ENCODE measurements at regions not wholly inside any gene's neighbourhood (a gene's known extent, or its start where the extent isn't known, plus 50 kb on each side); places are given as distances from the start of the nearest gene placed in this dataset.
"Not testable (repeated sequence)": the region's sequence is repeated elsewhere in the genome, so short reads cannot be mapped to it uniquely, and the experiment has no call there.

DNA sequence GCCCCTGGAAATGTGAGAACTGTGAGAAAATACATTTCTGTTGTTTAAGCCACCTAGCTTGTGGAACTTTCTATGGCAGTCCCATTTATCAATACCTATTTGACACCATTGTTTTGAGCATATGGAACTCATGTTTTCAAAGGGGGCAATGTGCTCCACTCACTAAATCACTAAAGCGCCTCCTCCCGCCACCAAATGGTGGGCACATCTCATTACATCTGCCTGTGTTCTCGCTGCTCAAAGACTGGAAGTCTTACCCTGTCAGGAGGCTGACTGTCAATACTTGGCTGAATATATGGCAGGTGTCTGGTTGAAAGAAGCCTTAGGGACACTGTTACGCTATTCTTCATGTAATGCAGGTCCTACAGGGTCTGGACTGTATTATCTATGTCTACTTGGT, 767.7 kb downstream of the TSN start:
- DNase-seq, result no peak

- DNase-seq, result no peak
These were observed 768.5 kb downstream of the TSN start for GRCh38 chr2:122523981-122524380.

GRCh38 chr2:122525336-122525735, 769.9 kb downstream of the TSN start:
- DNase-seq, result no peak

- DNase-seq, result no peak
These were observed 772.6 kb downstream of the TSN start for GRCh38 chr2:122528061-122528460.

DNA sequence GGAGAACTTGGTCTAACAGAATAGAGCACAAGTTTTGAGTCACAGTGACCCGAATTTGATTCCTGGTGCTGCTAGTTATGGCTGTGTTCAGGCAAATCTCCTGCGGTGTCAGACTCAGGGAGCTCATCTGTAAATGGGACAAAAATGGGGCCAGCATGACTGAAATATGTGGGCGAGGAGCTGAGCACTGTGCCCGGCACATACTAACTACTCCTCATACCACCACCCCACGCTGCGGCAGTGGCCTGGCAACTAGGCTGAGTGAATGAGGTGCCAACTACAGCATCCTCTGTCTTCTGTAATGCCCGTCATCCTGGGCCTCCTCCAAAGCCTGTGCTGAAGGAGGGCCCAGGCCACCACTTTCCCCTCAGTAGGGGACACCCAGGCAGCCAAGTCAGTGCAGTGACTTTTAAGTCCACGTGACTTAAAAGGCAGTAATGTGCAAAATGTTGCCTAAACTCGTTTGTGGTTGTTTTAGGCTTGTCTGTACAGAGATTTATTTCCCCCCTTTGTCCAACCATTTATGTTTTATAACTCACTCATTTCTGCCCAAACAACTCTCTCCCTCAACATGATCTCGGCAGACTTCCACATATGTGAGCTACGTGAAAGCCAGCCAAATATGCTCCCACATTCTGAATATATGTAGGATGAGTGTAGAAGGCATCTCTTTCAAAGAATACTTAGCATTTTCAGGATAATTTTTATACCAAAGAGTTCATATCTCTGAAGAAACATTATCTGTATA, 773.7 kb downstream of the TSN start:
- no peak for DNase-seq

- peak in 1 of 2 donors; percentile 8 for DNase-seq
These were observed 775.4 kb downstream of the TSN start for GRCh38 chr2:122530814-122531213.

DNA sequence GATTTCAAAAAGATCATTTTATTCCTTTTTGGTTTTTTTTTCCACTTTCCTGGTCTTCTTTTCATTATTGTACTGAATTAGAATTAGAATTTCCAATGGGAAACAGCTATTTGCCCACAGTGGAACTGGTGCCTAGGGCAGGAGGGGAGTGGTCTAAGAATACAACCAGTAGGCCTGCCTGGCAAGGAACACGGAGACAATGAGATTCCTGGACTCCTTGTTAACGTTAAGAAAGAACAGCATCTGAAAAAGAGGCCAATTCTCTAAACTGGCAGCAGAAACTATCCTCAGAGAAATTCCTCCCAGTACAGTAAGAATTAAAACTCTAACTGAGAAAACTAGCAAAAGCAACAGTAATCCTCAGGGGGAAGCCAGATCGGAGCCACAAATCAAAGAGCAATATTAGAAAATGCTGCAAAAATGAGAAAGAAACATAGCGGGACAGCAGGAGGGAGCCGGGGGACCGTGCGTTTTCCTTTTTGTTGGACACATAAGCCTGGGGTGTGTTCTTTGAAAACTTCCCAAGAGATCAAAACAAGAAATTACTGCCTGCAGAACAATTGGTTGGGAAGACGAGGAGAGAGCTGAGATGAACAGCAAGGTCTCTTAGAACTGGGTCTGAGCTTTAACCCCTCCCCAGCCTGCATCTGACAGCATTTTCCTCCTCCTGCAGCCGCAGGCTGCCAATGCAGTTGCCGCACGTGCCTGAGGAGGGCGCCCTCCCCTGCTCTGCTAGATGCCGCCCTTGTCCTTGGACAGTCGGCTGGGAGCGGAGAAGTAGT, 776.0 kb downstream of the TSN start:
- no peak for DNase-seq

DNA sequence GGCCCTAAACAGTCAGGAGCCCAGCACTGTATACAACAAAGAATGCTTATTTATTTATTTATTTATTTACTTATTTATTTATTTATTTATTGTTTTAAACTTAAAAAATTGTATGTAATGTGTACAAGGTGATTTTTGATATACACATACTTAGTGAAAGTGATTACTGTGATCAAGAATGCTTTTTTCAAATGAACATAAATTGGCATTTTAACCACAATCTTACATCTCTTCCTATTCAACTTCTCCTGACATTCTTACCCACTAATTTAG, 776.6 kb downstream of the TSN start:
- no peak for DNase-seq

DNA sequence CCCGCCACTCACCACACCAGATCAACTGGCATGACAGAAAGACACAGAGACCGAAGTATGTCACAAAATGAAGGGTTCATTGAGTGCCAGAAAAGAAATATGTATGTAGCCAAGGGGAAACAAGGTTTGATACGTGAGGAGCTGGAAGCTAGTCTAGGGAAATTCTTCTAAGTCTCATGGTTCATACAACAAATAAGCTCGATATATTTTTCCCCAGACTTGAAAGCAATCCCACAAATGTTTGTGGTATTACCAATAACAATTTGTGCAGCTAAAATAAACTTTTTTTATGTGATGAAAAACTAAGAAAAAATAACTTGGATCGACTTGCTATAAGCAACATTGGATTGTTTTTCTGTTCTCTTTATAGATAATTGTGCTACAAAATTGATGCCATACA, 777.0 kb downstream of the TSN start:
- DNase-seq, result no peak

DNA sequence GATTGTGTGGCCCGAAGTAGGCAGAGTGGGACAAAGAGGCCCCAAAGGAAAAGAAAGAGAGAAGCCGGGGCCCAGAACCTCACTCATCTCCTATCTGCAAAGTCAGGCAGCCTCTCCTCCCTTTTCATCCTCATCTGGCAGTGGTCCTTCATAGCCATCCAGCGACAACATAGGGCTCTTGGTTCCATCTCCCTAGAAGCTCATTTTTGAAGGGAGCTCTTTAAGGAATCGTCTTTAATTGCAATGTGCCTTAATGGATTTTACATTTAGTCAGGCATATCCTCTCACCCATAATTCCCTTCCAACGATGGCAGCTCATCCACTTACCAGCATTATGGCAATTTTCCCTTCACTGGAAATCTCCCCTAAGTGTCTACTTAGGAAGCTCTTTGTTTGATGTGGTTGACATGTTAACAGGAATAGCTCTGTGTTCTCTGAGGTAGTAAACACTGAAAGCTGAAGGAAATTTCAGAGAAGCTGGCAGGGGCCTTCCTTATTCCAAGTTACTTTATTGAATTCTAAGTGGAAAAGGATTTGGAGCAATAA, 780.6 kb downstream of the TSN start:
- DNase-seq, result no peak

DNA sequence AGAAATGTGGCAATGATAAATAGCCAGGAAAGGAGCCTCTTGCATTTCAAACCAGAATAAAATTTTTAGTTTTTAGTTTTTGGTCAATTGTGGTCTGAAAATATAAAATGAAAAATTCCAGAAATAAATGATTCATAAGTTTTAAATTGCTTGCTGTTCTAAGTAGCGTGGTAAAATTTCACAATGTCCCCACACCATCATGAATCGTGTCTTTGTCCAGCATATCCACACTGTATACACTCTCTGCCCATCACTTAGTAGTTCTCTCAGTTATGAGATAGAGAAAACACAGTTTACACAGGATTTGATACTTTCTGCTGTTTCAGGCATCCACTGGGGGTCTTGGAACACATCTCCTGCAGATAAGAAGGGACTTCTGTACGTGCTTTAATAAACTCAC, 783.9 kb downstream of the TSN start:
- no peak for DNase-seq

DNA sequence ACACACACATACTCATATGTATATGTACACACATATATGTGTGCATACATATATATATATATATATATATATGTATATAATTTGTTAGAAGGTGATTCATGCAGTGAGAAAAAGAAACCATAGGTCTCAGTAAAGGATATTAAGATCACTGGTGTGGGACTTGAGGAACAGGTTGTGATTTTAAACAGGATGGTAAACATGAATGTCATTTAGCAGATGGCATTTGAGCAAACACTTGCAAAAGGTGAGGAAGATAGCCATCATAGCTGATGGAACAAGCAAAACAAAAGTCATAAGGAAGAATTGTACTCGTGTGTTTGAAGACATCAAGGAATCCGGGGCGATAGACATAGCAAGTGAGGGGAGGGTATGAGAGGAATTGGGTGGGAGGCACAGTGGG, 784.5 kb downstream of the TSN start:
- no peak for DNase-seq

- DNase-seq, result no peak
These were observed 786.8 kb downstream of the TSN start for GRCh38 chr2:122542236-122542635.

- DNase-seq, result no peak
These were observed 787.2 kb downstream of the TSN start for GRCh38 chr2:122542646-122543045.

DNA sequence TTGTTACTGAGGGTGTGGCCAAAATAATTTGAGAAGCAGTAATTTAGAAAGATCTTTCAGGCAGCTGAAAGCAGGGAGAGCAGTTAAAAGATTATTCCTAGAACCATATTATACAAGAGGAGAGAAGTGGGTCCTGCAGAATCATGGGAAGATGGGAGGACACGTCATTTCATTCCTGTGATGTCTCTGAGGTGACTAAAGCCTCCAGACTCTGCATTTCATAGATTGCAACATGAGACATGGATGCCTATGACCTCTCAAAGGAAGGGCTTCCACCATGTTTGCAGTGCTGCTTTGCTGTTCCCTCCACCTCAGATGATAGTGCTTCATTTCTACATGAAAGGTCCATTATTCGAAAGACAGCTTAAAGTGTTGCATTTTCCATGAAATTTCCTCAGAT, 788.4 kb downstream of the TSN start:
- DNase-seq, result no peak

DNA sequence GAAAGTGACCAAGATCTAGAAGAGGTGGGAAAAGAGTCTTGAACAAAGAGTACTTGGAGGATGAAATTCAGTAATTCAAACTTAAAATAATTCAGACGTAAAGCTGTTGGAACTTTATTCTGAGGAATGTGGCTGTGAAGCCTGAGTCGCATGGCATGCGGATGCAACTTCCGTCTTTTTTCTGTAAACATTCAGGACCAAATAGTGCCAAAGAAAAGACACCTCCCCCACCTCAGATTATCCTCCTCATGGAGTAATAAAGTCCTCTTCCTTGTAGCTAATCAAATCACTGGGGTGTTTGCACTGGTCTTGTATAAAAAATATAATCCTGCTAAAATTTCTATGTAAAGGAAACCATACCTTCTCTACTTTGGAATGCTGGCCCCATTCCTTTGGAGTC, 790.4 kb downstream of the TSN start:
- DNase-seq, result no peak

DNA sequence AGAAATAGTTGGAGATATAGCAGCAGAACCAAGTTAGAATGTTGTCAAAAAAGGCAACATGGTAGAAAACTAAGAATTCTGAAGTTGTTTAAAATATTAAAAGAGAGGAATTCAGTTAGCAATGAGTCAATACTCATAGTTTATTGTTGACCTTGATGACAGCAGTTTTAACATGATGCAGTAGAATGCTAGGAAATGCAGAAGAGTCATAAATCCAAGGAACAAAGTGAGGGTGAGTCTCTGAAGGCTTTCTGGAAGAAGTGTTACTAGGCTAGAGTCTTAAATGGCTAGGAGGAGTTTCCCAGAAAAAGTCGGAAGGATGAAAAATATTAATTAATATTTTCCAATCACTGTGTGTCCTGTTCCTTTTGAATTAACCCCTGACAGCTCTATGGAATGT, 807.3 kb downstream of the TSN start:
- no peak for DNase-seq

DNA sequence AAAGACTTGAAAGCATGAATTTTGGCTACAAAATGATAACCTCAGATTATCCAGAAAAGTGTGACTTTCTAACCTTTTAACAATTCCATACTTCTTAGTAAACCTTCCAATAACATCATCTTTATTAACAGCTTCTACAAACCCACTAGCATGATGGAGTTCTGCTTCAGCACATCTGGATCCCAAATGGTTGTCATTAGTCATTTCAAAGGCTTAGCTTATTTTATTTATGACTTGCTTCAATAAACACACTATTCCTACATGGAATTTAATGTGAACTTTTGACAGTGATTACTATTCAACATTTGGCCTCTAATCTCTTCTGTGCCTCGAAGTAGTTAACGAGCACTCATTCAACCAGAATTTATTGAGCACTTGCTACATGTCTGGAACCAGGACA, 808.3 kb downstream of the TSN start:
- no peak for DNase-seq

DNA sequence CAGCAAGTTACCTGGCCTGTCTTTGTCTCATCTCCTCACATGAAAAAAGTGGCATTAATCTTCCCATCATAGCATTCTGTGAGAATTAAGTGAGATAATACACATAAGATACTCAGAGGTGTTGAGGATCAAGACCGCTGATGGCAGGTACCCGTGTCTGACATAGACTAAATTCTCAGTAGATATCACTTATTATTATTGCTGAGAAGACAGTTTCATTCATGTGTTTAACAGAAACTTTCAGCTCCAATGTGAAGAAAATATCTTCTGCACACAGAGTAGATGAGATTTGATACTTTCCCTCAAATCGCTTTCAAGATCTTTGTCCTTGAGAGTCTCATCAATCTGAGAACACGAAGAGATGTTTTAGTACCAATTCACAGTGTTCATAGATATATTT, 809.4 kb downstream of the TSN start:
- DNase-seq, result no peak

DNA sequence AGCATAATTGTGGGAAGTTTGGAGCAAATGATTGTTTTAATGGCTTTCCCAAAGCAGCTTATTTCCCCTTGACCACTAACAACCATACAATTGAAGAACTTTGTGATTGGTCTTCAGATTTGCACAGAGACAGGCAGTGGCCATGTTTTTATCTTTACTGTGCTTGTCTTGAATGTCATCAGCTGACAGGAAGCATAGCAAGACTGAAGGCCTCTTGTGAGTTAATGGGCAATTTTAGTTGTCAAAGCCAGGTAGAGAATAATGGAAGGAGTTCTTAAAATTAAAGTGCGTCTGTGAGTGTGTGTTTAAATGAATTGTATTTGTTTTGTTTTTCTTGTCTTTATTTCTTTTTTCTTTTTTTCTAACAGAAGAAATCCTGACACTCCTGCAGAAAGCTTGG, 809.9 kb downstream of the TSN start:
- DNase-seq, result no peak

GRCh38 chr2:122570641-122571040, 815.2 kb downstream of the TSN start:
- no peak for DNase-seq

GRCh38 chr2:122571471-122571870, 816.0 kb downstream of the TSN start:
- DNase-seq, result not testable (repeated sequence)

DNA sequence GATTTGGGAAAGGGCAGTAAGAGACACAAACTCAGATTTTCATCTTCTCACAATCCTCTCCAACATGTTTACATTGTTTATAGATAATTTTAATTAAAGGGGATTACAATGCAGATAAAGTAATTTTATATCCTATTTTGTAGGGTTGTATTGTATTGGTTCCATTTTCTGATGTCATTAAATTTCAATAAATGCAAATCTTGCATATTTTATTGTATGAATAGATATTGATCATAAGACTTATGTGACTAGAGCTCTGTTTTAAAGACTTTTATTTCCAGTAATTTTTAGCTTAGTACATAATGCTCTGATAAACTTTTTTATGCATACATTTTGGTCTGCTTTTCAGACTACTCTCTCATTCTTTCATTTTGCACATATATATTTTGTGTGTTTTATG, 819.6 kb downstream of the TSN start:
- no peak for DNase-seq

- DNase-seq, result no peak
These were observed 827.9 kb downstream of the TSN start for GRCh38 chr2:122583159-122583917.

Measured in inflammatory macrophage treated with lipopolysaccharide for 1 hour (primary cell).